Astrocyte (in vitro differentiated cells and primary cell): ENCODE measurements at regions not wholly inside any gene's neighbourhood (a gene's known extent, or its start where the extent isn't known, plus 50 kb on each side); places are given as distances from the start of the nearest gene placed in this dataset.

Experiments used
- DNase-seq: peaks from one replicate; pipeline ENCODE4 v3.0.0-alpha.2; 2010; ENCODE audit warnings: low read depth
- FAIRE-seq: peaks from 2 replicates; lab custom pipeline; 2011; peaks lifted over from hg19 to GRCh38; lab: Jason Lieb, UNC
- H2AFZ ChIP-seq: 2 replicates; pipeline ENCODE4 v1.6.0; 2012; ENCODE audit warnings: low read depth, low read length, inconsistent platforms
- H3K27ac ChIP-seq: 2 replicates; pipeline ENCODE4 v1.5.1; 2011; ENCODE audit warnings: low read depth, low read length, inconsistent platforms
- H3K27me3 ChIP-seq: 2 replicates; pipeline ENCODE4 v1.6.0; 2011; ENCODE audit warnings: low read length, inconsistent platforms; ENCODE audit not compliant: insufficient read depth
- H3K36me3 ChIP-seq: 2 replicates; pipeline ENCODE4 v1.5.1; 2011; ENCODE audit warnings: low read length, inconsistent platforms; ENCODE audit not compliant: insufficient read depth
- H3K4me1 ChIP-seq: 2 replicates; pipeline ENCODE4 v1.5.1; 2011; ENCODE audit warnings: low read length, inconsistent platforms; ENCODE audit not compliant: insufficient read depth
- H3K4me2 ChIP-seq: 2 replicates; pipeline ENCODE4 v1.6.0; 2012; ENCODE audit warnings: low read length, inconsistent platforms
- H3K4me3 ChIP-seq: 2 replicates; pipeline ENCODE4 v1.5.1; 2011; ENCODE audit warnings: low read depth, mild to moderate bottlenecking, low read length, inconsistent platforms; ENCODE audit not compliant: insufficient read depth
- H3K79me2 ChIP-seq: 2 replicates; pipeline ENCODE4 v1.6.0; 2012; ENCODE audit warnings: mild to moderate bottlenecking, low read length, inconsistent platforms; ENCODE audit not compliant: insufficient read depth
- H3K9ac ChIP-seq: 2 replicates; pipeline ENCODE4 v1.6.0; 2012; ENCODE audit warnings: mild to moderate bottlenecking, low read length, inconsistent platforms
- H3K9me3 ChIP-seq: 2 replicates; pipeline ENCODE4 v1.5.1; 2012; ENCODE audit warnings: low read depth, mild to moderate bottlenecking, low read length, inconsistent platforms; ENCODE audit not compliant: insufficient read depth
- H4K20me1 ChIP-seq: 2 replicates; pipeline ENCODE4 v1.6.0; 2012; ENCODE audit warnings: low read length, inconsistent platforms; ENCODE audit not compliant: insufficient read depth
- H3K27ac Mint-ChIP-seq: one replicate; pipeline ENCODE4 v1.8.0; 2021; ENCODE audit warnings: mild to moderate bottlenecking, mixed read lengths; ENCODE audit not compliant: unreplicated experiment
- H3K27me3 Mint-ChIP-seq: one replicate; pipeline ENCODE4 v1.8.0; 2021; ENCODE audit warnings: low read depth, mixed read lengths; ENCODE audit not compliant: unreplicated experiment
- H3K36me3 Mint-ChIP-seq: one replicate; pipeline ENCODE4 v1.8.0; 2021; ENCODE audit warnings: low read depth, mixed read lengths; ENCODE audit not compliant: unreplicated experiment
- H3K4me1 Mint-ChIP-seq: one replicate; pipeline ENCODE4 v1.8.0; 2021; ENCODE audit warnings: low read depth, mixed read lengths; ENCODE audit not compliant: unreplicated experiment
- H3K4me3 Mint-ChIP-seq: one replicate; pipeline ENCODE4 v1.8.0; 2021; ENCODE audit warnings: mild to moderate bottlenecking, moderate library complexity, mixed read lengths; ENCODE audit not compliant: unreplicated experiment
- H3K9me3 Mint-ChIP-seq: one replicate; pipeline ENCODE4 v1.8.0; 2021; ENCODE audit warnings: mild to moderate bottlenecking, mixed read lengths; ENCODE audit not compliant: unreplicated experiment
- CTCF ChIP-seq: IDR thresholded peaks from 2 replicates; pipeline ENCODE4 v1.5.1; 2011; ENCODE audit warnings: low read depth, mild to moderate bottlenecking, inconsistent platforms, low read length, moderate library complexity; ENCODE audit not compliant: insufficient read depth
- EZH2 ChIP-seq: IDR thresholded peaks from 2 replicates; pipeline ENCODE4 v1.6.1; 2012; ENCODE audit warnings: mild to moderate bottlenecking, low read length, inconsistent platforms; ENCODE audit not compliant: insufficient read depth

- DNase-seq, result no peak
- H3K27ac ChIP-seq, result no peak overlapping the region
- no peaks in the 10 kb centered on the region for H3K27me3 ChIP-seq
- no peak for FAIRE-seq
- no peaks in the 10 kb centered on the region for H3K36me3 ChIP-seq
- H3K4me1 ChIP-seq, result no peaks in the 10 kb centered on the region
- H3K9ac ChIP-seq, result no peak overlapping the region
- Mint-ChIP-seq H3K36me3 (no peaks in the 10 kb centered on the region), H3K27ac (no peak overlapping the region), H3K4me1 (peaks cover 8% of the 10 kb centered on the region), H3K27me3 (no peaks in the 10 kb centered on the region), H3K4me3 (no peak overlapping the region), H3K9me3 (no peaks in the 10 kb centered on the region)
- H4K20me1 ChIP-seq, result no peaks in the 10 kb centered on the region
- H3K9me3 ChIP-seq, result no peaks in the 10 kb centered on the region
- no peak overlapping the region for H2AFZ ChIP-seq
- no peaks in the 10 kb centered on the region for H3K79me2 ChIP-seq
- TF ChIP-seq CTCF (no peak), EZH2 (no peak)
- no peak overlapping the region for H3K4me3 ChIP-seq
- H3K4me2 ChIP-seq, result no peak overlapping the region
Observed at GRCh38 chr13:37510441-37510840, 88.1 kb downstream of the POSTN start.

- H3K4me2 ChIP-seq, result no peak overlapping the region
- peaks cover 2% of the 10 kb centered on the region for H3K9me3 Mint-ChIP-seq
- no peaks in the 10 kb centered on the region for H3K79me2 ChIP-seq
- TF ChIP-seq EZH2 (no peak), CTCF (no peak)
- H3K27me3 Mint-ChIP-seq, result no peaks in the 10 kb centered on the region
- H3K4me1 Mint-ChIP-seq, result peaks cover 15% of the 10 kb centered on the region
- H3K27ac Mint-ChIP-seq, result no peak overlapping the region
- no peak overlapping the region for H3K4me3 Mint-ChIP-seq
- H3K36me3 Mint-ChIP-seq, result no peaks in the 10 kb centered on the region
- FAIRE-seq, result no peak
- H3K36me3 ChIP-seq, result no peaks in the 10 kb centered on the region
- H3K27ac ChIP-seq, result no peak overlapping the region
- no peaks in the 10 kb centered on the region for H3K9me3 ChIP-seq
- no peak overlapping the region for H2AFZ ChIP-seq
- H3K27me3 ChIP-seq, result no peaks in the 10 kb centered on the region
- H3K4me3 ChIP-seq, result no peak overlapping the region
- no peaks in the 10 kb centered on the region for H4K20me1 ChIP-seq
- no peak overlapping the region for H3K9ac ChIP-seq
- no peaks in the 10 kb centered on the region for H3K4me1 ChIP-seq
- no peak for DNase-seq
Observed at GRCh38 chr13:37505531-37505930, 93.0 kb downstream of the POSTN start.

- no peak overlapping the region for H3K4me3 Mint-ChIP-seq
- Histone ChIP-seq H3K4me1 (no peaks in the 10 kb centered on the region), H3K27me3 (no peaks in the 10 kb centered on the region), H3K4me3 (no peak overlapping the region), H3K4me2 (no peak overlapping the region), H3K36me3 (no peaks in the 10 kb centered on the region), H3K9ac (no peak overlapping the region), H4K20me1 (no peaks in the 10 kb centered on the region), H2AFZ (no peak overlapping the region), H3K27ac (no peak overlapping the region), H3K79me2 (no peaks in the 10 kb centered on the region), H3K9me3 (no peaks in the 10 kb centered on the region)
- peaks cover 2% of the 10 kb centered on the region for H3K9me3 Mint-ChIP-seq
- no peaks in the 10 kb centered on the region for H3K36me3 Mint-ChIP-seq
- H3K27me3 Mint-ChIP-seq, result no peaks in the 10 kb centered on the region
- H3K27ac Mint-ChIP-seq, result no peak overlapping the region
- peaks cover 13% of the 10 kb centered on the region for H3K4me1 Mint-ChIP-seq
- TF ChIP-seq CTCF (no peak), EZH2 (no peak)
- DNase-seq (no peak), FAIRE-seq (no peak)
Observed at GRCh38 chr13:37504251-37504650, 94.3 kb downstream of the POSTN start.
